Trophoblast cell (in vitro differentiated cells and primary cell): ENCODE measurements at regions not wholly inside any gene's neighbourhood (a gene's known extent, or its start where the extent isn't known, plus 50 kb on each side); places are given as distances from the start of the nearest gene placed in this dataset.

Source experiments
- DNase-seq, 2 donors: peaks; one replicate each; pipeline ENCODE4 v3.0.0-alpha.2; 2016
- H2AFZ ChIP-seq: 2 replicates; pipeline ENCODE4 v1.6.1; 2013; ENCODE audit warnings: low read length, moderate library complexity, mild to moderate bottlenecking; ENCODE audit not compliant: insufficient read depth, poor library complexity
- H2AK5ac ChIP-seq: 2 replicates; pipeline ENCODE4 v1.6.1; 2013; ENCODE audit warnings: mild to moderate bottlenecking, low read length
- H2BK120ac ChIP-seq: 2 replicates; pipeline ENCODE4 v1.6.1; 2013; ENCODE audit warnings: low read length, mild to moderate bottlenecking, moderate library complexity; ENCODE audit not compliant: insufficient read depth, poor library complexity
- H2BK12ac ChIP-seq: 2 replicates; pipeline ENCODE4 v1.6.1; 2013; ENCODE audit warnings: mild to moderate bottlenecking, low read length, moderate library complexity
- H2BK5ac ChIP-seq: 2 replicates; pipeline ENCODE4 v1.6.1; 2013; ENCODE audit warnings: low read length, low read depth, moderate library complexity, mild to moderate bottlenecking; ENCODE audit not compliant: poor library complexity
- H3K14ac ChIP-seq: 2 replicates; pipeline ENCODE4 v1.6.1; 2013; ENCODE audit warnings: mild to moderate bottlenecking, low read length
- H3K18ac ChIP-seq: 2 replicates; pipeline ENCODE4 v1.6.1; 2013; ENCODE audit warnings: mild to moderate bottlenecking, low read length
- H3K23ac ChIP-seq: 2 replicates; pipeline ENCODE4 v1.6.1; 2013; ENCODE audit warnings: low read length
- H3K27ac ChIP-seq: 2 replicates; pipeline ENCODE4 v1.5.1; 2013; ENCODE audit warnings: low read depth, mild to moderate bottlenecking, inconsistent platforms, low read length, moderate library complexity
- H3K27me3 ChIP-seq: 2 replicates; pipeline ENCODE4 v1.6.1; 2013; ENCODE audit warnings: inconsistent platforms, mild to moderate bottlenecking, low read length, moderate library complexity; ENCODE audit not compliant: insufficient read depth
- H3K36me3 ChIP-seq, 2 experiments: 1 replicate in 1 of 2; 2 replicates in 1 of 2; pipeline ENCODE4 v1.6.1; 2013; ENCODE audit warnings: low read length in 2 of 2, mild to moderate bottlenecking in 2 of 2, moderate library complexity in 1 of 2; ENCODE audit not compliant: insufficient read depth in 2 of 2, control insufficient read depth in 1 of 2
- H3K4ac ChIP-seq: 2 replicates; pipeline ENCODE4 v1.6.1; 2013; ENCODE audit warnings: low read depth, mild to moderate bottlenecking, low read length, moderate library complexity
- H3K4me1 ChIP-seq, 2 experiments: 1 replicate in 1 of 2; 2 replicates in 1 of 2; pipeline ENCODE4 v1.6.1; 2013; ENCODE audit warnings: low read length in 2 of 2, mild to moderate bottlenecking in 2 of 2, moderate library complexity in 1 of 2; ENCODE audit not compliant: insufficient read depth in 2 of 2, control insufficient read depth in 1 of 2
- H3K4me2 ChIP-seq: 2 replicates; pipeline ENCODE4 v1.6.1; 2013; ENCODE audit warnings: inconsistent platforms, mild to moderate bottlenecking, low read length, moderate library complexity
- H3K4me3 ChIP-seq: 2 replicates; pipeline ENCODE4 v1.5.1; 2013; ENCODE audit warnings: mild to moderate bottlenecking, low read depth, low read length, inconsistent platforms
- H3K79me1 ChIP-seq: one replicate; pipeline ENCODE4 v1.6.1; 2013; ENCODE audit warnings: low read length
- H3K79me2 ChIP-seq: 2 replicates; pipeline ENCODE4 v1.6.1; 2013; ENCODE audit warnings: low read length, mild to moderate bottlenecking; ENCODE audit not compliant: control insufficient read depth, insufficient read depth, poor library complexity
- H3K9ac ChIP-seq: 2 replicates; pipeline ENCODE4 v1.6.1; 2013; ENCODE audit warnings: mild to moderate bottlenecking, low read length
- H3K9me3 ChIP-seq: 2 replicates; pipeline ENCODE4 v1.6.1; 2013; ENCODE audit warnings: low read depth, mild to moderate bottlenecking, control low read depth, inconsistent platforms, low read length; ENCODE audit not compliant: insufficient read depth
- H4K12ac ChIP-seq: 2 replicates; pipeline ENCODE4 v1.6.1; 2013; ENCODE audit warnings: low read depth, mild to moderate bottlenecking, low read length, moderate library complexity
- H4K8ac ChIP-seq: 2 replicates; pipeline ENCODE4 v1.6.1; 2013; ENCODE audit warnings: low read depth, mild to moderate bottlenecking, low read length, moderate library complexity
- H4K91ac ChIP-seq: one replicate; pipeline ENCODE4 v1.6.1; 2013; ENCODE audit warnings: low read depth, mild to moderate bottlenecking, low read length, moderate library complexity
- WGBS: extraction: QIAGEN DNeasy Blood & Tissue Kit; methylation state at CpG from one replicate; pipeline ENCODE4 v1.1.7; 2013; ENCODE audit warnings: missing lambda C conversion rate; ENCODE audit not compliant: insufficient read length, insufficient coverage; ENCODE audit errors: extremely low coverage; 5-methylcytosine and 5-hydroxymethylcytosine counted together

DNA sequence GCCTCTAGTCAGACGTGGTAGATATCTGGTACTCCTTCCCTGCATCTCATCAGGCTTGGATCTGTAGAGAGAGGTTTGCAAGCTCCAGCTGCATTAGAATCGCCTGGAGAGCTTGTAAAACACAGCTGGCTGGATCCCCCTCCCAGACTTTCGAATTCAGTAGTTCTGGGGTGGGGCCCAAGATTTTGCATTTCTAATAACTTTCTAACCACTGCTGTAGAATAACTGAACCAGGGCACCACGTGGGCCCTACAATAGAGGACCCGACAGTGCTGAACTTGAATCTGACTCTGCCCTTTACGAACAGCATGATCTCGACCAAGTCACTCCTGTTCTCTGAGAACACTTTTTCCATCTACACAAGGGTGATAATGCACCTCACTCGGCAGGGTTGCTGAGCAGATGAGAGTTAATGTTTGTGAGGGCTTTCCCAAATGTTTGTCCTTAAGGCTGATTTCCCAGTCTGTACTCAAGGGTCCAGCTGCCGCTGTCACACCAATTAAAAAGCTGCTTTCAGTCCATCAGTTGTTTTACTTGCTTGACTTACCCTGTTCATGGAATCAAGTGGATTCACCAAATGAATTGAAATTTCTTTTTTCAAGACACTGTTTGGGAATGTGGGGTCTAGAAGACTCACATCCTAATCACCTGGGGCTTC lies 86.6 kb upstream of the SLC24A4 start:
- no peak overlapping the region for H3K9ac ChIP-seq
- H3K4ac ChIP-seq: no peak overlapping the region
- no peaks in the 10 kb centered on the region for H3K4me1 ChIP-seq
- H4K91ac ChIP-seq: no peak overlapping the region
- H2AFZ ChIP-seq: no peak overlapping the region
- H3K27me3 ChIP-seq: no peaks in the 10 kb centered on the region
- H2BK12ac ChIP-seq: no peak overlapping the region
- no peaks in the 10 kb centered on the region for H3K79me1 ChIP-seq
- no peak overlapping the region for H3K4me3 ChIP-seq
- no peak overlapping the region for H2BK5ac ChIP-seq
- no CpG with 5 or more reads among the region's 9 CpGs for WGBS
- H3K23ac ChIP-seq: no peak overlapping the region
- H4K8ac ChIP-seq: no peak overlapping the region
- no peaks in the 10 kb centered on the region for H3K79me2 ChIP-seq
- H3K9me3 ChIP-seq: peaks cover 14% of the 10 kb centered on the region
- DNase-seq: no peak
- no peak overlapping the region for H3K27ac ChIP-seq
- no peak overlapping the region for H2AK5ac ChIP-seq
- no peak overlapping the region for H3K14ac ChIP-seq
- H3K4me2 ChIP-seq: no peak overlapping the region
- H3K18ac ChIP-seq: no peak overlapping the region
- no peak overlapping the region for H4K12ac ChIP-seq
- no peaks in the 10 kb centered on the region for H3K36me3 ChIP-seq
- H2BK120ac ChIP-seq: no peak overlapping the region

DNA sequence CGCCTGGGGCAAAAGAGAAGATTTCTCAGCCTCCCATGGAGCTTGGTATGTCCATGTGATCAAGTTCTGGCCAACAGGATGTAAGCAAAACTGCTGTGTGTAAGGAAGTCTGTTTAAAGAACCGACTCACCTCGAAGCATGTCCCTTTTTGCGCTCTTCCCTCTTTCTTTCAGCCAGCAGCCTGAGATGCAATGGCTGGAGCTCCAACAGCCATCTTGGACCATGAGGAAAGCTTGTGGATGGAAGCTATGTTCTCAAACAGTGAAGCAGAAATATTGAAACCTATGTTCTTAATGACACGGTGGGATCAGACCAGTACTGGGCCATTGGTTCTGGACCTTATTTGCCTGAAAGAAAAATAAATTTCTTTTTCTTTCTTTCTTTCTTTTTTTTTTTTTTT lies 82.3 kb upstream of the SLC24A4 start:
- H3K14ac ChIP-seq: no peak overlapping the region
- no peaks in the 10 kb centered on the region for H3K36me3 ChIP-seq
- DNase-seq: no peak
- no peak overlapping the region for H3K4me3 ChIP-seq
- no peak overlapping the region for H2BK5ac ChIP-seq
- no peak overlapping the region for H3K4me2 ChIP-seq
- no peak overlapping the region for H3K27ac ChIP-seq
- H3K9me3 ChIP-seq: peaks cover 18% of the 10 kb centered on the region
- H2BK120ac ChIP-seq: no peak overlapping the region
- no peak overlapping the region for H3K9ac ChIP-seq
- H2AK5ac ChIP-seq: no peak overlapping the region
- H2AFZ ChIP-seq: no peak overlapping the region
- H4K12ac ChIP-seq: no peak overlapping the region
- no peak overlapping the region for H4K8ac ChIP-seq
- no peaks in the 10 kb centered on the region for H3K79me1 ChIP-seq
- H3K79me2 ChIP-seq: no peaks in the 10 kb centered on the region
- H3K4ac ChIP-seq: no peak overlapping the region
- H3K18ac ChIP-seq: no peak overlapping the region
- WGBS: no CpG with 5 or more reads among the region's 5 CpGs
- no peak overlapping the region for H2BK12ac ChIP-seq
- no peaks in the 10 kb centered on the region for H3K27me3 ChIP-seq
- no peak overlapping the region for H3K23ac ChIP-seq
- no peaks in the 10 kb centered on the region for H3K4me1 ChIP-seq
- H4K91ac ChIP-seq: no peak overlapping the region

DNA sequence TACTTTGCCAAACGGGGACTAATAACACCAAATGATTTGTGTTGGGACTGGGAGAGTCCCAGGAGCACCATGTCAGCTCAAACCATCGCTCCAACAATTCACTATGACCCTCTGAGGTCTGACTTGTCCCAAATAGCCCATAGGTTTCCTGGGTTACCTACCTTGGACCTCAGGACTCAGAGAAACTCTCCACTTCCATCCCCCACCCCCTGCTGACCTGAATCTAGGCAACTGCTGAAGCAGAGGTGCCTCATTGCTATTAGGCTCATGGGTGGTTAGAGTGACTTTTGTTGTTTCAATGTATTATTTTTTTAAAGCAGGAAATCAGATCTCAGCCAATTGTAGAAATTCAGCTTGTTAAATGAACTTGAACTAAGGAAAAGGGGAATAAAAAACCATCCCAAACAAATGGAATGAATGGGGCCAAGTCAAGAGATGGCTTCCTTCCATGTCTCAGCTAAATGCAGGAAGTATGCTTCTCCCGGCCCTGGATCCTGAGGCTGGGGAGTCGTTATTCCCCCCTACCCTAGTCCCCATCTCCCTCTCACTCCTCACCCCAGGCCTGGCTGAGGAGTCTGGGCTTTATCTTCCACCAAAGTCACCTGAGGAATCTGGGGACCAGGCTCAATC lies 80.9 kb upstream of the SLC24A4 start:
- Histone ChIP-seq H3K9ac (no peak overlapping the region), H3K18ac (no peak overlapping the region), H3K4me3 (no peak overlapping the region), H3K36me3 (no peaks in the 10 kb centered on the region), H3K14ac (no peak overlapping the region), H2BK120ac (no peak overlapping the region), H3K27me3 (no peaks in the 10 kb centered on the region), H3K23ac (no peak overlapping the region), H2AK5ac (no peak overlapping the region), H2AFZ (no peak overlapping the region), H4K91ac (no peak overlapping the region), H3K4ac (no peak overlapping the region), H3K79me1 (no peaks in the 10 kb centered on the region), H3K4me1 (no peaks in the 10 kb centered on the region), H3K4me2 (no peak overlapping the region), H3K9me3 (peaks cover 18% of the 10 kb centered on the region), H2BK5ac (no peak overlapping the region), H4K8ac (no peak overlapping the region), H3K27ac (no peak overlapping the region), H4K12ac (no peak overlapping the region), H3K79me2 (no peaks in the 10 kb centered on the region), H2BK12ac (no peak overlapping the region)
- WGBS: no CpG with 5 or more reads among the region's 4 CpGs
- DNase-seq: no peak

DNA sequence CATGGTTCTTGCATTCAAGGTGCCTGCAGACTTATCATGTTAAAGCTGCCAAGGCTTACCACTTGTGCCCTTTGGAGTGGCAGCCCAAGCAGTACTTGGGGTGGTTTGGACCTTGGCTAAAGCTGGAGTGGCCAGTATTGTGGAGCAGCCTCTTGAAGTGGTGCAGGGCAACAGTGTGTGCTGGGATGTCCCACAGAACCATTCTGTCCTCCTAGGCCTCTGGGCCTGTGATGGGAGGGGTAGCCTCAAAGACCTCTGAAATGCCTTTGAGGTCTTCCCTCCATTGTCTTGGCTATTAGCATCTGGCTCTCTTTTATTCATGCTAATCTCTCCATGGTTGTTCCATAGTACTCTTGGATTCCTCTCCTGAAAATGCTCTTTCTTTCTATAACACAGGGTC lies 78.2 kb upstream of the SLC24A4 start:
- Histone ChIP-seq H2AK5ac (no peak overlapping the region), H4K8ac (no peak overlapping the region)
- DNase-seq: no peak

More for the DNA sequence above, 78.2 kb upstream of the SLC24A4 start:
- Histone ChIP-seq H3K14ac (no peak overlapping the region), H2BK5ac (no peak overlapping the region), H4K91ac (no peak overlapping the region), H3K4me2 (no peak overlapping the region), H3K9ac (no peak overlapping the region), H3K27me3 (no peaks in the 10 kb centered on the region), H3K79me1 (no peaks in the 10 kb centered on the region), H4K12ac (no peak overlapping the region), H3K79me2 (no peaks in the 10 kb centered on the region), H3K36me3 (no peaks in the 10 kb centered on the region), H3K18ac (no peak overlapping the region), H3K4me3 (no peak overlapping the region), H3K4me1 (no peaks in the 10 kb centered on the region), H2BK120ac (no peak overlapping the region), H3K27ac (no peak overlapping the region), H2BK12ac (no peak overlapping the region), H2AFZ (no peak overlapping the region), H3K23ac (no peak overlapping the region), H3K4ac (no peak overlapping the region), H3K9me3 (peaks cover 18% of the 10 kb centered on the region)
